GM10266 (cell line): ENCODE measurements at regions not wholly inside any gene's neighbourhood (a gene's known extent, or its start where the extent isn't known, plus 50 kb on each side); places are given as distances from the start of the nearest gene placed in this dataset.

ENCODE experiments used
- DNase-seq: peaks from one replicate; pipeline ENCODE4 v3.0.0; 2012; ENCODE audit errors: extremely low spot score
- TF ChIP-seq, protein P1 (sequence below): IDR thresholded peaks from 2 replicates; pipeline ENCODE4 v1.5.1; 2012; ENCODE audit warnings: mild to moderate bottlenecking, low read depth; ENCODE audit not compliant: control insufficient read depth, insufficient read depth; ENCODE audit errors: missing control alignments

GRCh38 chr20:11101696-11102095 is 427.9 kb upstream of the JAG1 start:
- no peak for DNase-seq
- TF ChIP-seq, protein P1, sequence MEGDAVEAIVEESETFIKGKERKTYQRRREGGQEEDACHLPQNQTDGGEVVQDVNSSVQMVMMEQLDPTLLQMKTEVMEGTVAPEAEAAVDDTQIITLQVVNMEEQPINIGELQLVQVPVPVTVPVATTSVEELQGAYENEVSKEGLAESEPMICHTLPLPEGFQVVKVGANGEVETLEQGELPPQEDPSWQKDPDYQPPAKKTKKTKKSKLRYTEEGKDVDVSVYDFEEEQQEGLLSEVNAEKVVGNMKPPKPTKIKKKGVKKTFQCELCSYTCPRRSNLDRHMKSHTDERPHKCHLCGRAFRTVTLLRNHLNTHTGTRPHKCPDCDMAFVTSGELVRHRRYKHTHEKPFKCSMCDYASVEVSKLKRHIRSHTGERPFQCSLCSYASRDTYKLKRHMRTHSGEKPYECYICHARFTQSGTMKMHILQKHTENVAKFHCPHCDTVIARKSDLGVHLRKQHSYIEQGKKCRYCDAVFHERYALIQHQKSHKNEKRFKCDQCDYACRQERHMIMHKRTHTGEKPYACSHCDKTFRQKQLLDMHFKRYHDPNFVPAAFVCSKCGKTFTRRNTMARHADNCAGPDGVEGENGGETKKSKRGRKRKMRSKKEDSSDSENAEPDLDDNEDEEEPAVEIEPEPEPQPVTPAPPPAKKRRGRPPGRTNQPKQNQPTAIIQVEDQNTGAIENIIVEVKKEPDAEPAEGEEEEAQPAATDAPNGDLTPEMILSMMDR: no peak

DNA sequence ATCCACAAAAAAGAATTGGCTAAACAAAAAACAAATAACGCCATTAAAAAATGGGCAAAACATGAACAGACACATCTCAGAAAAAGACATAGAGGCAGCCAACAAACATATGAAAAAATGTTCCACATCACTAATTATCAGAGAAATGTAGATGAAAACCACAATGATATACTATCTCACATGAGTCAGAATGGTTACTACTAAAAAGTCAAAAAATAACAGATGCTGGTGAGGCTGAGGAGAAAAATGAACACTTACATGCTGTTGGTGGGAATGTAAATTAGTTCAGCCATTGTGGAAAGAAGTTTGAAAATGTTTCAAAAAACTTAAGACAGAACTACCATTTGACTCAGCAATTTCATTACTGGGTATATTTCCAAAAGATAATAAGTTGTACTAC is 430.1 kb upstream of the JAG1 start:
- no peak for DNase-seq
- TF ChIP-seq, protein P1: no peak

- TF ChIP-seq, protein P1: no peak
- no peak for DNase-seq
These were observed 434.5 kb upstream of the JAG1 start for GRCh38 chr20:11108102-11108810.

GRCh38 chr20:11110535-11110934 is 436.7 kb upstream of the JAG1 start:
- no peak for DNase-seq
- TF ChIP-seq, protein P1: no peak

GRCh38 chr20:11111191-11111590 is 437.4 kb upstream of the JAG1 start:
- TF ChIP-seq, protein P1: no peak
- no peak for DNase-seq

GRCh38 chr20:11112832-11113231 is 439.0 kb upstream of the JAG1 start:
- no peak for DNase-seq
- TF ChIP-seq, protein P1: no peak

- TF ChIP-seq, protein P1: no peak
- no peak for DNase-seq
These were observed 440.6 kb upstream of the JAG1 start for GRCh38 chr20:11114382-11114781.
